Common myeloid progenitor, CD34-positive (primary cell): ENCODE measurements at regions not wholly inside any gene's neighbourhood (a gene's known extent, or its start where the extent isn't known, plus 50 kb on each side); places are given as distances from the start of the nearest gene placed in this dataset.
"Not testable (repeated sequence)": the region's sequence is repeated elsewhere in the genome, so short reads cannot be mapped to it uniquely, and the experiment has no call there.

Source experiments
- CTCF ChIA-PET: fragments of 350-600 bp; sonication (Branson Sonifier 250); formaldehyde crosslinking; loops from one replicate; lab custom pipeline; 2021; ENCODE audit warnings: antibody characterized with exemption; lab: Charles Lee
- POLR2A ChIA-PET: fragments of 350-600 bp; sonication (Branson Sonifier 250); formaldehyde crosslinking; loops from one replicate; lab custom pipeline; 2021; ENCODE audit warnings: antibody characterized with exemption; lab: Charles Lee
- DNase-seq, 3 donors: peaks; one replicate each; pipeline versions ENCODE4 v3.0.0 to v3.0.0-alpha.2; 2013
- H3K27ac ChIP-seq, 2 experiments: 1 replicate in 1 of 2; 2 replicates in 1 of 2; pipeline ENCODE4 v1.7.0; 2013; ENCODE audit warnings: inconsistent platforms in 2 of 2, low read length in 2 of 2, mild to moderate bottlenecking in 2 of 2, low read depth in 1 of 2, moderate library complexity in 1 of 2; ENCODE audit not compliant: severe bottlenecking in 2 of 2, insufficient read depth in 1 of 2, poor library complexity in 1 of 2
- H3K27me3 ChIP-seq, 5 experiments: replicated peaks in 2 of 5; 1 replicate in 3 of 5; 2 replicates in 2 of 5; pipeline versions ENCODE4 v1.6.1 to v1.7.0; 2013; ENCODE audit warnings: low read length in 4 of 5, mild to moderate bottlenecking in 2 of 5, moderate library complexity in 2 of 5, inconsistent platforms in 1 of 5; ENCODE audit not compliant: insufficient read depth in 5 of 5, control insufficient read depth in 4 of 5
- H3K36me3 ChIP-seq, 4 experiments: 1 replicate in 2 of 4; 2 replicates in 2 of 4; pipeline versions ENCODE4 v1.6.1 to v1.7.0; 2013; ENCODE audit warnings: low read length in 3 of 4, control low read depth in 1 of 4, mild to moderate bottlenecking in 1 of 4; ENCODE audit not compliant: control insufficient read depth in 4 of 4, insufficient read depth in 4 of 4
- H3K4me1 ChIP-seq, 4 experiments: 1 replicate in 3 of 4; 2 replicates in 1 of 4; pipeline versions ENCODE4 v1.6.1 to v1.7.1; 2013; ENCODE audit warnings: low read length in 3 of 4, mild to moderate bottlenecking in 3 of 4, control low read depth in 1 of 4, inconsistent platforms in 1 of 4, moderate library complexity in 1 of 4; ENCODE audit not compliant: control insufficient read depth in 4 of 4, insufficient read depth in 4 of 4; ENCODE audit errors: control extremely low read depth in 1 of 4
- H3K4me3 ChIP-seq, 7 experiments: 1 replicate in 4 of 7; 2 replicates in 3 of 7; pipeline versions ENCODE4 v1.5.1 to v1.7.0; 2013; ENCODE audit warnings: mild to moderate bottlenecking in 7 of 7, low read length in 6 of 7, moderate library complexity in 6 of 7, inconsistent platforms in 2 of 7, low read depth in 2 of 7, control low read depth in 1 of 7; ENCODE audit not compliant: insufficient read depth in 4 of 7, control insufficient read depth in 1 of 7; ENCODE audit errors: extremely low read depth in 1 of 7
- H3K9me3 ChIP-seq, 5 experiments: 1 replicate in 4 of 5; 2 replicates in 1 of 5; pipeline versions ENCODE4 v1.6.1 to v1.7.1; 2013; ENCODE audit warnings: low read length in 4 of 5, mild to moderate bottlenecking in 2 of 5, inconsistent platforms in 1 of 5, low read depth in 1 of 5, moderate library complexity in 1 of 5; ENCODE audit not compliant: control insufficient read depth in 4 of 5, insufficient read depth in 2 of 5; ENCODE audit errors: control extremely low read depth in 1 of 5
- WGBS: methylation state at CpG from one replicate; pipeline ENCODE4 v1.1.5; 2013; ENCODE audit not compliant: insufficient coverage; 5-methylcytosine and 5-hydroxymethylcytosine counted together

DNA sequence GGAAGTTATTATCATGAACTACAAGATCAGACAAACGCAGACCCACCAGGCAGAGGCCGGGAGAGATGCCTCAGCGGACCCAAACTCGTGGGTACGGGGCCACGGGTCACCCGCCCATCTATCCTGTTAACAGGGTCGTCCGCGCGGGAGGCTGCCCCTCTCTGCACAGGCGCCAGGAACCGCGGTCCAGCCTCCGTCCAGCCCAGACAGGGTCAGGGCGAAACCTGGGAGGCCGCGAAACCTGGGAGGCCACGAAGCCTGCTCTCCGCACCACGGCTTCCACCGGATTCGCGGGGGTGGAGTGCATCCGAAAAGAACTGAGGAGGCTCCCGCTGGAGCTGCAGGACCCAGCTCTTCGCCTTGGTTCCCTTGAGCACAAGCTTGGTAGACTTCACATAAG, 1760.7 kb upstream of the DEFB115 start:
- CTCF ChIA-PET, H3K27me3 ChIP-seq, POLR2A ChIA-PET, H3K36me3 ChIP-seq, H3K4me1 ChIP-seq, DNase-seq, H3K27ac ChIP-seq: not testable (repeated sequence)
- H3K4me3 ChIP-seq, result peak overlapping the region in 1 of 7 experiments; percentile 63
- WGBS, result 60% methylated on average over 26 of the region's 27 CpGs
- H3K9me3 ChIP-seq, result peaks cover 0 to 11% (median 0%) of the 10 kb centered on the region in 5 experiments

GRCh38 chr20:29497261-29497671, 1760.2 kb upstream of the DEFB115 start:
- no peak for DNase-seq
- POLR2A ChIA-PET, result no interaction called here

DNA sequence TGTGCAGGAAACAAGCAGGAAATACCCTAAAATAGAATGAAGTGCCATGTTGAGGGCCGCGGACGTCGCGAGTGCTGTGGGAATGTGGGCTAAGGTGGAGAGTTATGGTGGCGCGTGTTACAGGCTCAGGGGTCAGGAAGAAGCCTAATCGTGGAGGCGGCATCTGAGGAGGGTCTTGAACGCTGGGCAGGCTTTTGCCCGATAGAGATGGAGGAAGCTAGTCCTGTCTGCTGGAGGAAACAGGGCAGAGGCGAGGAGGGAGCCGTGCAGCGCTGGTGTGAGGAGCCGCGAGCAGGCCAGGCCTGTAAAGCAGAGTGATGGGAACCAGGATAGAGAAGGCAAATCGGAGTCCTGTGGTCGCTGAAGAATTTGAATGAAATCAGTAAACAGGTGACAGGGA, 1759.8 kb upstream of the DEFB115 start:
- H3K4me1 ChIP-seq, H3K27ac ChIP-seq, H3K36me3 ChIP-seq, CTCF ChIA-PET, H3K27me3 ChIP-seq, POLR2A ChIA-PET, DNase-seq: not testable (repeated sequence)
- H3K9me3 ChIP-seq, result peaks cover 0 to 11% (median 0%) of the 10 kb centered on the region in 5 experiments
- H3K4me3 ChIP-seq, result peak overlapping the region in 1 of 7 experiments; percentile 63
- whole genome bisulfite sequencing, result 66% methylated on average over 18 of the region's 18 CpGs

More at GRCh38 chr20:29497261-29497671, 1760.2 kb upstream of the DEFB115 start:
- 61% methylated on average over 39 of the region's 39 CpGs for WGBS
- Histone ChIP-seq H3K4me1 (no peaks in the 10 kb centered on the region), H3K4me3 (peak overlapping the region in 1 of 7 experiments; percentile 63), H3K36me3 (no peaks in the 10 kb centered on the region), H3K27me3 (no peaks in the 10 kb centered on the region), H3K9me3 (peaks cover 0 to 11% (median 0%) of the 10 kb centered on the region in 5 experiments), H3K27ac (no peak overlapping the region)
- CTCF ChIA-PET, result no interaction called here

DNA sequence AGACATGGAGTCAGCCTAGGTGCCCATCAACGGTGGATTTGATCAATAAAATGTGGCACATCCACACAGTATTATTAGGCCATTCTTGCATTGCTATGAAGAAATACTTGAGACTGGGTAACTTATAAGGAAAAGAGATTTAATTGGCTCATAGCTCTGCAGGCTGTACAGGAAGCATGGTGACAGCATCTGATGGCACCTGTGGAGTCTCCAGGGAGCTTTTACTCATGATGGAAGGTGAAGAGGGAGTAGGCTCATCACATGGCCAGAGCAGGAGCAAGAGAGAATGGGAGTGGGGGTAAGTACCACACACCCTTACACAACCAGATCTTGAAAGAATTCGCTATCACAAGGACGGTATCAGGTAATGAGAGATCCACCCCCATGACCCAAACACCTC, 1756.7 kb upstream of the DEFB115 start:
- H3K27ac ChIP-seq, H3K36me3 ChIP-seq, CTCF ChIA-PET, DNase-seq, H3K27me3 ChIP-seq, POLR2A ChIA-PET, H3K4me1 ChIP-seq, H3K4me3 ChIP-seq: not testable (repeated sequence)
- no CpG with 5 or more reads among the region's 3 CpGs for WGBS
- H3K9me3 ChIP-seq, result peaks cover 0 to 11% (median 0%) of the 10 kb centered on the region in 5 experiments

DNA sequence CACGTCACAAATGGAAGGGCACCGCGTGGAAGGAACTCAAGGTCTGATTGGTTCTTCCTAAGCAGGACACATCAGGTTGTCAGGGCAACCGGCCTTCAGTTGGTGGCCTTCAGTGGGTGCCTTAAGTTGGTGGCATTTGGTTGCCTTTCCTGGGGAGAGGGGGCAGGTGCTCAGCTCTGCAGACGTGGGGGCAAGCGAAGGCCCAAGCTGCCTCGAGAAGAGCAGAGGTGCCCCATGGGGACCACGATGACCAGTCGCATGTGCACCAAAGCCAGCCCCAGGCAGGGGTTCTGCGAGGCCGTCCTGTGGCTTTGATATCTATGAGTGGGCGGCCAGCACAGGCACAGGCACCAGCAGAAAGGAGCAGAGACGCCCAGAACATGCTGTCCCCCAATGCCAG, 1742.8 kb upstream of the DEFB115 start:
- H3K4me1 ChIP-seq, POLR2A ChIA-PET, H3K27me3 ChIP-seq, DNase-seq, H3K27ac ChIP-seq, H3K4me3 ChIP-seq, CTCF ChIA-PET, H3K36me3 ChIP-seq, H3K9me3 ChIP-seq: not testable (repeated sequence)
- 69% methylated on average over 12 of the region's 13 CpGs for WGBS

DNA sequence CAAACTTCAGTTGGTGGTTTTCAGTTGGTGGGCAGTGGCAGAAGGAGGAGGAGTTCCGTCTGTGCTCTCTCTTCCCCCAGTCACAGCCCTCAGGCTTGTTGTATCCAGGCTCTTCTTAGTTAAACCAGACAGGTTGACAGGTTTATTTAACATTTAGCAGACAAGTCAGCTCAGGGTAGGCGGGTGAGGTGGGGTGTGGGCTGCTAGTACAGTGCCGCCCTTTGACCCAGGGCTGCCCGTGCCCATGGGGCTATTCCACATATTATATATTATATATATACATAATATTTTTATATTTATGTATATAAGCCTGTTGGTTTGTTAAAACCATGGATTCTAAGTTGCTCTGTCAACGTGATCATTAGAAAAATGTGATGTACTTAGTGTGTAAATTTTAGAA, 1740.6 kb upstream of the DEFB115 start:
- DNase-seq, H3K9me3 ChIP-seq, H3K4me1 ChIP-seq, POLR2A ChIA-PET, H3K36me3 ChIP-seq, H3K27ac ChIP-seq, H3K27me3 ChIP-seq, H3K4me3 ChIP-seq, CTCF ChIA-PET: not testable (repeated sequence)
- 100% methylated on average over 1 of the region's 5 CpGs for WGBS

DNA sequence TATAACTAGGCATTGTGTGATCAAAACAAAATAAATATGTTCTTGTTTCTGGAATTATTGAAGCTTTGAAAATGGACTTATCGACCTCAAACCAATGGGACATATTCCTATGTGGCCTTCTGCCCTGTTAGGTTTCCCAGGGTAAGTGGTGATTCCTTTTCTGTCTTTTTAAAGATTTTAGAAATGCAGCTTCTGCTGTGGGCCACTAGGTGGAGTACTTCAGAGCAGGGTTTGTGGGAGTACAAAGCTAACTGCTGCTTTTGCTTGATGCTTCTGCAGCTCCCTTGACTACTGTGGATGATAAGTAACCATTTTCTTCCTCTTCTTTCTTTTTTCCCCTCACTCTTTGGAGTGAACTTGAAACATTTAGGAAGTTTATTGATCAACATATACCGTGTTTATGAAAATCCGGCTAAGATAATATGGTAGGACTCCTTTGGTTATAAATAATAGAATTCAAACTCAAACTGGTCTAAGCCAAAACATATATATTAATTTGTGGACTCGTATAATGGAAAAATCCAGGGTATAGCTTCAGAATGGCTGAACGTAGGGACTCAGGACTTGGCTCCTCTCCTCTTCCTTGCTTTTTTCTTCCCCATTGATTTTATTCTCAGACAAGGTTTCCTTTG, 1737.7 kb upstream of the DEFB115 start:
- CTCF ChIA-PET, POLR2A ChIA-PET, H3K9me3 ChIP-seq, H3K36me3 ChIP-seq, H3K27me3 ChIP-seq, H3K4me3 ChIP-seq, H3K4me1 ChIP-seq, H3K27ac ChIP-seq: not testable (repeated sequence)
- 20% methylated on average over 1 of the region's 5 CpGs for WGBS
- DNase-seq, result peak; percentile 7 to 53 (median 28)
